Stomach (tissue), 4 donors: ENCODE measurements at regions not wholly inside any gene's neighbourhood (a gene's known extent, or its start where the extent isn't known, plus 50 kb on each side); places are given as distances from the start of the nearest gene placed in this dataset.

ENCODE experiments used
- POLR2A ChIP-seq, 4 donors: fragments of 450-650 bp; IDR thresholded peaks; one replicate each; pipeline ENCODE4 v1.6.1; 2016; ENCODE audit warnings: antibody characterized with exemption in 4 of 4, control low read depth in 2 of 4, mild to moderate bottlenecking in 1 of 4, moderate library complexity in 1 of 4
- TF ChIP-seq, protein P1 (sequence below), 7 experiments: fragments of 450-650 bp in 4 of 7; fragments of 200-600 bp in 3 of 7; sonication (generic) in 3 of 7; IDR thresholded peaks; one replicate each; pipeline ENCODE4 v1.5.1; 2016 to 2019; ENCODE audit warnings: antibody characterized with exemption in 7 of 7, control low read depth in 2 of 7, mild to moderate bottlenecking in 1 of 7

DNA sequence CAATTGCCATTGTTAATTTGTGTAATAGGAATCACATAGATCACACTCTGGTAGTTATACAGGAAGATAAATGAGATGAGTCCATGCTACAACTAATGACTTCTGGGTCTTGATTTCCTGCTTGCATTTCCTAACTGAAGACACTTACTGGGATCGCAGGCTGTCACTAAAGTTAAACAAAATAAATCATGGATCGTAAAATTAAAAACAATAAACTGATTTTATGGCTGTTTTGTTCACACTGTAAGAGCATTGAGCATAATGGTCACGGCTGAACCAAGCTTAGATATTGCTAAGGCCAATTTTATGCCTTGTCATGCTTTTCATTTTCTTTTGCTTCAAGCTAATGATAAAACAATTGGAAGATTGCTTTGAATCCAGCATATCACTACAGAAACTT, 332.5 kb upstream of the CITED2 start:
- TF ChIP-seq, protein P1, sequence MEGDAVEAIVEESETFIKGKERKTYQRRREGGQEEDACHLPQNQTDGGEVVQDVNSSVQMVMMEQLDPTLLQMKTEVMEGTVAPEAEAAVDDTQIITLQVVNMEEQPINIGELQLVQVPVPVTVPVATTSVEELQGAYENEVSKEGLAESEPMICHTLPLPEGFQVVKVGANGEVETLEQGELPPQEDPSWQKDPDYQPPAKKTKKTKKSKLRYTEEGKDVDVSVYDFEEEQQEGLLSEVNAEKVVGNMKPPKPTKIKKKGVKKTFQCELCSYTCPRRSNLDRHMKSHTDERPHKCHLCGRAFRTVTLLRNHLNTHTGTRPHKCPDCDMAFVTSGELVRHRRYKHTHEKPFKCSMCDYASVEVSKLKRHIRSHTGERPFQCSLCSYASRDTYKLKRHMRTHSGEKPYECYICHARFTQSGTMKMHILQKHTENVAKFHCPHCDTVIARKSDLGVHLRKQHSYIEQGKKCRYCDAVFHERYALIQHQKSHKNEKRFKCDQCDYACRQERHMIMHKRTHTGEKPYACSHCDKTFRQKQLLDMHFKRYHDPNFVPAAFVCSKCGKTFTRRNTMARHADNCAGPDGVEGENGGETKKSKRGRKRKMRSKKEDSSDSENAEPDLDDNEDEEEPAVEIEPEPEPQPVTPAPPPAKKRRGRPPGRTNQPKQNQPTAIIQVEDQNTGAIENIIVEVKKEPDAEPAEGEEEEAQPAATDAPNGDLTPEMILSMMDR (IDR thresholded peaks at IDR 0.05) = no peak
- TF ChIP-seq POLR2A (IDR thresholded peaks at IDR 0.05) = no peak
